HG03469 (cell line): ENCODE measurements at regions not wholly inside any gene's neighbourhood (a gene's known extent, or its start where the extent isn't known, plus 50 kb on each side); places are given as distances from the start of the nearest gene placed in this dataset.
"Not testable (repeated sequence)": the region's sequence is repeated elsewhere in the genome, so short reads cannot be mapped to it uniquely, and the experiment has no call there.

ENCODE experiments used
- ATAC-seq: cut with Tn5 transposase; IDR thresholded peaks from one replicate; pipeline ENCODE4 v1.9.1; 2021; ENCODE audit warnings: mild to moderate bottlenecking, moderate library complexity, moderate number of reproducible peaks; ENCODE audit not compliant: unreplicated experiment

DNA sequence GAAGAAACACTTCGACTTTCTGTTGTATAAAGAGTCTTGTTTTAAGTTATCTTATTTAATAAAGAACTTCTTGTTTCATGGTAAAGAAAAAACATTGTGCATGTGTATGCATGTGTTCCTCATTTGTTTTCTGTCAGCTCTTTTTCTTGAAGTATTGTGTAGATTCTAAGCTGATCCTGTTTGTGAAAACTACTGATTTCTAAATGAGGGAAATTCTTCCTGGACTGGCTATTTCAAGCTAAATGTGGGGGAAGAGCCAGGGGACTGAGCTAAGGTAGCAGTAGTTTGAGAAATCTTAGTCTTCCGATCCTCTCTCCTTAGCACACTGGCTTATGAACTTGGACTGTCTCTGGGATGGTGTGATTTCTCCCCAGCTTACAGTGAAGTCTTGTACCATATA is 56.4 kb upstream of the RBMS1 start:
- ATAC-seq: no peak

DNA sequence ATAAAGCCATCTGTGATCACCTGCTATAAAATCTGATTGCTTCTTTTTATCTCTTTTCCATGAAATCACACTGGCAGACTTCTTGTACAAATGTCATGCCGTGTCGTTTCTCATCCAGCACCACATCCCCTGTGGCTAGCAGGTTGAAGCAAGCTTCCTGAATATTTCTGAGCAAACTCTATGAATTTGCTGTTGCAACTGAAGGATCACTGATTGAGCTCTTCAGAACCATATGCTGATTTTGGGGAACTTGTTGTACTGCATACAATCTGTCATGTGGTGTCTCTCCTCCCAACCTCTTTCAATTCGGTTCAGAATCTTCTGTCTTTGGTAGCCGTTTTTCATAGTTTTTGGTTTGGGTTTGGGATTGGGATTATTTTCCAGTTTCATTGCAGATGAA is 57.7 kb upstream of the RBMS1 start:
- no peak for ATAC-seq

DNA sequence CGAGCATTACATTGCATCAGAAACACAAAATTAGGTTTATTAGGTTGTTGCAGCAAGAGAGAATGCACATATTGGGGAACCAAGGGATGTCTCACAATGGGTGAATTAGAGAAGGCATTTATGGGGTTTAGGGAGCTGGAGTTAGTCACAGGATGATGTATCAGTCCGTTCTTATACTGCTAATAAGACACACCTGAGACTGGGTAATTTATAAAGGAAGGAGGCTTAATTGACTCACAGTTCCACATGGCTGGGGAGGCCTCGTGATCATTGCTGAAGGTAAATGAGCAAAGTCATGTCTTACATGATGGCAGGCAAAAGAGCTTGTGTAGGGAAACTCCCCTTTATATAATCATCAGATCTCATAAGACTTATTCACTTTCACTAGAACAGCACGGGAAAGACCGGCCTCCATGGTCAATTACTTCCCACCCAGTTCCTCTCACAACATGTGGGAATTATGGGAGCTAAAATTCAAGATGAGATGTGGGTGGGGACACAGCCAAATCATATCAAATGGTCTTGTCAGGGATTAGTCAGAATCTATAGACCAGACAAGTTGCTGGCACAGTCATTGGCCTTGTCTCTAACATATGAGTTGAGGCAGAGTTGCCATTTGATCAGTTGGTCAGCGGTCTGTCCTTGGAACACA is 61.9 kb upstream of the RBMS1 start:
- no peak for ATAC-seq

DNA sequence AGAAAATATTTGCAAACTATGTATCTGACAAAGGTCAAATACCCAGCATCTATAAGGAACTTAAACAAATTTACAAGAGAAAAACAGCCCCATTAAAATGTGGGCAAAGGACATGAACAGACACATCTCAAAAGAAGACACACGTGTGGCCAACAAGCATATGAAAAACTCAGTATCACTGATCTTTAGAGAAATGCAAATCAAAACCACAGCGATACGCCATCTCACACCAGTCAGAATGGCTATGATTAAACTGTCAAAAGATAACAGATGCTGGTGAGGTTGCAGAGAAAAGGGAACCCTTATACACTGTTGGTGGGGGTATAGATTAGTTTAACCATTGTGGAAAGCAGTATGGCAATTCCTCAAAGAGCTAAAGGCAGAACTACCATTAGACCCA is 64.3 kb upstream of the RBMS1 start:
- no peak for ATAC-seq

DNA sequence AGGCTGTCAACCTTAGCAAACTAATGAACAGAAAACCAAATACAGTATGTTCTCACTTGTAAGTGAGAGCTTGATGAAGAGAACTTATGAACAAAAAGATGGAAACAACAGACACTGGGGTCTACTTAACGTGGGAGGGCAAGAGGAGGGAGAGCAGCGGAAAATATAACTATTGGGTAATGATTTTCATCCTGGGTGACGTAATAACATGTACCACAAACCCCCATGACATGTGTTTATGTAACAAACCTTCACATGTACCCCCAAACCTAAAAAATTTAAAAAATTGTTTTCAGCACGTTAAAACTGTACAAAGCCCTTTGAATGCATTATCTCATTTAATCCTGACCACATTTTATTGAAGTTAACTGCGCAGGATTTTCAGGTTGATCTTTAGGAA is 64.9 kb upstream of the RBMS1 start:
- no peak for ATAC-seq

DNA sequence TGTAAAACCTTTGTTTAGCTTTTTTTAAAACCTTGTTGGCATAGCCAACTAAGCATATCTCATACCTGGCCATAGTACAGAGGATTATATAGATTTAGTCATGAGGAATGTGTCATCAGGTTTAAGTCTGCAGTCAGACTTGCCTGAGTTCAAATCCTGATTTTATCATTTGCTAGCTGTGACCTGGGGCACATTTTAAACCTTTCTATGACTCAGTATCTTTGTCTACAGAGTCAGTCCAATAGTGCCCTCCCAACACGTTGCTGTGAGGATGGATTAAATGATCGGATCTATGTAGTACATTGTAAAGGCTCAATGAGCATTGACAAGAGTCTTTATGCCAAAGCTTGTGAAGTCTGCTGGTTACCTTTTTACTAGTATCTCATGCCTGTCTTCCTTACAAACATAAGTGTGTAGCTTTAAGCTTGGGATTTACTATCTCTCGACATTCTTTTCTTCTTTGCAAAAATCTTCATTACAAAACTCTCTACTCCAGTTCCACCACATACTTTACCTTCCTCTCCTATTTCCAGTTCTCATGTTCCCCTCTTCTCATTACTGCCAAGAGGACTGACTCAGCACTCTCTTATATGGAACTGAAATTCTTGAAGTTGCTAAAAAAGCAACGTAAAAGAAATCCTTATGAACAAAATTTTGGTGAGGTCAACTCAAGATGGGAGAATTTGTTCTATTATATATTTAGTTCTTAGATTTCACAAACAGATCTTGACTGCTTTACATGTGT is 68.1 kb upstream of the RBMS1 start:
- ATAC-seq: no peak

DNA sequence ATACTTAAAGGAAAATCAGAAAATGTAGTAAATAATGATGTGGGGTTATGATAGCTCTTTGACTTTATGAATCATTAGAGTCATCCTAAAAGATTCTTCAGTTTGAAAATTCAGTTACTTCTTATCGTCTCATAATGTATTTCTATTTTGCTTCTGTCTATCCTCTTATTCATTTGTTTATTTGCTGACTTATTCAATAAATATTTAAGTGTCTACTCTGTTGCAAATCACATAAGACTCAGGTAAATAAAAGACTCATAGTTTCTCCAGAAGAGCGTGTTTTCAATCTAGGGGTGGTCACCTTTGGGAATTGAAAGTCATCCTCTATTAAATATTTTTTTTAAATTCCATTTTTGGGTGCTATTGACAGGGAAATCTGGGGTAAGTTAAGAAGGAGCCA is 69.1 kb upstream of the RBMS1 start:
- no peak for ATAC-seq

DNA sequence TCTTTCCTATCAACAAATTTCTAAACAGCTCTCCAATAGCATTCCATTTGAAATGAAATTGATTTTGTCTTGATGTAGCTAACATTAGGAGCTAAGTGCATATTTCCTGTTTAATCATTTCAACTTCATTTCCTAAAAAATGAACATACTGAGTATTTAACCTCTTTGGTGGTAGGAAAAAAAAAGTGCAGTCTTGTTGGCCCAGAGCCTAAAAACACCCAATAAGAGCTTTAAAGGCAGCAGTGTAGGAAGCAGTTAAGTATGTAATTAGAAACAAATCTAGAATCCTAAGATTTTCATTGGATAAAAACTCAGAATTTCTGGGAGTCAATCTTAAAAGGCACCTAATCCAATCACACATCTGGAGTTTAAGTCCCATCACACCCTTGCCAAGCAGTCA is 71.0 kb upstream of the RBMS1 start:
- no peak for ATAC-seq

DNA sequence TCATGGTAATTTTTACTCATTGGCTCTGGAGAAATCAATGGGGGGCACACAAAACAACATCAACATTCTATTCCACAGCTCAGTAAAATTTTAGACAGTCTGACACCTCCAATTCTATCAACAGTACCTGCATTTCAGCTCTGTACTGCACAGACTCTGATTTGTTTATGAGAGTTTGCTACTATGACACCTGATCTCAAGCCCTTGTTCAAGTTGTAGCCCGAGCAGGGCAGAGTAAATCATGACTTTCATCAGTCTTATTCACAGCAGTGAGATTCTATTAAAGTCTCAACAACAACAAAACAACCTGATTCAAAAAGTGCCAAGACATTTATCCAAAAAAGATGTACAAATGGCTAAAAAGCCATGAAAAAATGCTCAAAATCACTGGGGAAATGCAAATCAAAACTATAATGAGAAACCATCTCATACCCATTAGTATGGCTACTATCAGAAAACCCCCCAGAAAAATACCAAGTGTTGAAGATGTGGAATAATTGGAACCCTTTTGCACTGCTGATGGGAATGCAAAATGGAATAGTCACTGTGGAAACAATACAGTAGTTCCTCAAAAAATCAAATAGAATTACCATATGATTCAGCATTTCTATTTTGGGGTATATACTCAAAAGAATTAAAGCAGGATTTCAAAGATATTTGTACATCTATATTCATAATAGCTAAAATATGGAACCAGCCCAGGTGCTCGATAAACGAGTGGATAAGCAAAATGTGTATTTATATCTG is 71.7 kb upstream of the RBMS1 start:
- ATAC-seq: no peak

DNA sequence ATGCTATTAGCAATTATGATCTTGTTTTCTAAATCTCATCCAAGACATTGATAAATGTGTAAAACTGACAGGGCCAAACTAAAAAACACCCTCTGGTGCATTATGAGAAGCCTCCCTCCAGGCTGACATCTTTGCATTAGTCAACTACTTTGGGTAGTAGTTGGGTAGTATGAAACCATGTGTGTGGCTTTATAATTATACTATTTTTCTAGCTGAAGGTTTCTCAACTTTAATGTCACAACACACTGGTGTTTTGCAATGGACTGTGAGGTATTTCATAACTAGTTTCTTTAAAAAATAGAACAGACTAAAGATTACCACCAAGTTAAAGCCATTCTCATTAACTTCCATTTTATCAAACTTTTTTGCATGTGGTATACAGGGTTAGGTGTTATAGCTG is 73.1 kb upstream of the RBMS1 start:
- ATAC-seq: no peak

DNA sequence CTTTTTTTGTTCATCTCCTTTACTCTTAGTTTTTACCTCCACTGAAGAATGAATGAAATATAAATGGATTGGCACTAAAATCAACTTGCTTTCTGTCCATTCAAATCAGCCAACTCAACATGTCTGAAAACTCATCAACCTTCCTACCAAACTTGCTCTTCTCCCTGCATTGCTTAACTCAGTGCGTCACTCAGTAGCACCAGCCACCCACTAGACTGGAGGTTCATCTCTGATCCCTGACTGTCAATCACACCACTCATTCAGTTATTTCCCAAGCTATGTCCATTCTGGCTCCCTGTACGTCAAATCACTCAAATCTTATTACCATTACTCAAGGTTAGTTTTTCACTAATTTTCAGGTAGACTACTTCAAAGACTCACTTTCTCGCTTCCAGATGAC is 75.2 kb upstream of the RBMS1 start:
- ATAC-seq: no peak

DNA sequence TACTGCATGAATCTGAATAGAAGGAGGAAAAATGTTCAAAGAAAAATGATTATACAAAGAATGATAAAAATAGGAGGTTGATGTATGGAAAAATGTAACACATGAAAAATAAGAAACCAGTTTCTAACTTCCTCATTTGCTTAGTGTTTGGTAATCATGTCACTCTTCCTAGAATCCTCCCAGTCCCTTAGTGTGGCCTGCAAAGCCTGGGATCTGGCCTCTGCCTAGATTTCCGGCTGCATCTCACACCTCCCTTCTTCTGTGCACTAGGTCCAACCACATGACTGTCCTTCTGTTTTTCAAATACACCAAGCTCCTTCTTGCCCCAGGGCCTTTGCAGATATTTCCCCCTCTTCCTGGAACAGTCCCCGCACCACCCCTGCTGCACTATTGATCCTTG is 76.8 kb upstream of the RBMS1 start:
- ATAC-seq: no peak

DNA sequence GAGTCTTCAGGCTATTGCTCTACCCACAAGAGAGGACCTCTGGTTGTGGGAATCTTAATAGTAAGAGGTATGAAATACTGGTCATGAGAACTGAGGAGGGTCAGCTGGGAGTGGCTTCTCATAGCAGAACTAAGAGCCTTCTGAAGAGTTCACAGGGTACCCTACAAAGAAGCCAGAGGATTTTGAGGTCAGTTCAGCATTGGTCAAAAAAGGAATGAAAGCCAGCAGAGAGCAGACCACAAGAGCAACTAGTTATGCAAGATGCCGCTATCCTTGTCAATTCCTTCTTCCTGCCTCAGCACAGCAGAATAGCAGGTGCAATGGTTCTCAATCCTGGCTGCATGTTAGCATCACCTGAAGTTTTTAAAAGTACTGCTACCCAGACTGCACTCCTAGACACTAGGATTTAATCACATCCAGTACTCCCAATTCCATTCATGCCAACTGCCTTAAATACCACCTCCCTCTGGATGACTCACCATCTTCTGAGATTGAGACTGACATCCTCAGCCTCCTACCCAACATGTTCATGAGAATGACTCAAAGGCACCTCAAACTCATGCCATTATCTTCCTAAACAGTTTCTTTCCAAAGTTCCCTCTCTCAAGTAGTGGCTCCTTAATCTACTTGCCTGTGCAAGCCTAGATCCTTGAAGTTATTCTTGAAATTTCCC is 81.0 kb upstream of the RBMS1 start:
- no peak for ATAC-seq

DNA sequence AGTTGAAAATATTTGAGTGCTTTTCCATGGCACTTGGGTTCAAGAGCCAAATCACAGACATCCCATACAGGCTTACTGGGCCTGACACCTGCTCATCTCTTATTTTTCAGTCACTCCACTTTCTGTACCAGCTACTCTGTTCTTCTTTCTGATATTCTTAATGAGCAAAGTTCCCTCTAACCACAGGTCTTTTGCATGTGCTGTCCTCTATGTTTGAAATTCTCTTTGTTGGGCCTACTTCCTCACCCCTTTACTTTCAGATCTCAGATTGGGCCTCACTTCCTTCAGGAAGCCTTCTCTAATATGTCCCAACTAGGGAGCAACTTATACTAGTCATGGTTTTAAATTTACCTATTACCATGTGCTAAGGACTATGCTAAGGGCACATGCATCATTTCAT is 81.8 kb upstream of the RBMS1 start:
- ATAC-seq: no peak

DNA sequence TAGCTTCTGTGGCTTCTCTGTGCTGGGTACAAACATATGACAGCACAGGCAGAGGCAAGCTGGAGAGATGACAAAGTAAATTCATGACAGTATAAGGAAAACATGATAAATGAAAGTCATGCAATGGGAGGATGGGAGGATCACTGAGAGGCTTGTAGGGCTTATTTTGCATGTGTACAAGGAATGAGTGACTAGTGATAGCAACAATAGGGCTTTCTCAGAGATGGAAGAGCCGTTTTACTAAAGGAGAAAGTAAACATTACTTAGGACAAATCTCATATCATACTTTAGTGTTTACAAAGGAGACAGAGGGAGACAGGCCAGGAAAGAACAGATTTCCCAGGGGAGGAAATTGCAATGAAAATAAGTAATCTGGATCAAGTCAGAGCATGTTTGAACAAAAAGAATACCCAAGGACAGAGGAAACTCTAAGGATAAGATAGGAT is 82.5 kb upstream of the RBMS1 start:
- ATAC-seq: no peak

DNA sequence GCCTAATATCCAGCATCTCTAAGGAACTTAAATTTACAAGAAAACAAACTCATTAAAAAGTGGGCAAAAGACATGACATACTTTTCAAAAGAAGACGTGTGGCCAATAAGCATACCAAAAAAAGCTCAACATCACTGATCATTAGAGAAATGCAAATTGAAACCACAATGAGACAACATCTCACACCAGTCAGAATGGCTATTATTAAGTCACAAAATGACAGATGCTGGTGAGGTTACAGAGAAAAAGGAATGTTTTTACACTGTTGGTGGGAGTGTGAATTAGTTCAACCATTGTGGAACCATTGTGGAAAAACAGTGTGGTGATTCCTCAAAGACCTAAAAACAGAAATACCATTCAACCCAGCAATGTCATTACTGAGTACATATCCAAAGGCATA is 83.5 kb upstream of the RBMS1 start:
- ATAC-seq: not testable (repeated sequence)

DNA sequence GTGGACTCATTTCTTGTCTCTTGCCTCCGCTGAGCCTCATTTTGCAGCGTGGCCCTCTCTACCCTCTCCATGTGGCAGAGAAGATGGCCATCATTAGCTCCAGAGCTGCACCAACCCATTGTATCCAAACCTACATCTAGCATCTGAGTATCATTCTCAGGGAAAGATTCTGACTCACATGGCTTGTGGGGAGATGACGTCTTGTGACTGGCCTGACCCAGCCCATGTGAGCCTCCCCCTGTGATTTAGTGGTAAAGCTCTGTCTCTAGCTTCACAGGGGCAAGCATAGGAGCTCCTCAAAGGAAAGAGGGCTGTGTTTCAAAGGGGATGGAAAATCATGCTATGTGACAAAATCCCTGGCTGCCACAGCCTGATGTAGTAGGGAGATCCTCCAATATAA is 87.4 kb upstream of the RBMS1 start:
- no peak for ATAC-seq

DNA sequence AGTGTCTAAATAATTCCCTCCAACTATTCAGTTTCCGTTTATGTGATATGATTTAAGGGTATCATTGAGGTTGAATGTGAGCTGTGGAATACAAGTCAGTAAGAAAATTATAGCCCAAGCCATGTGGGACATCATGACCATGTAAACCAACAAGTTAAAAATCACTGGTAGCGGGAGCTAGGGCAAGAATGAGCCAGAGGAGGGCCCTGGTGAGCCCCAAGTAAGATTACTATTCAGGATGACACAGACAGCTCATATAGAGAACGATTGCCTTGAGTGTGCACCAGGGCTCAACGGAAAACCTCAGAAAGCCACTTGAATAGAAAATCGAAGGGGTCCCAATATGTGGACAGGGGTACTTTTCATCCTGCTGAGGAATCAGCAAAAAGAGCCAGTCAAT is 87.8 kb upstream of the RBMS1 start:
- no peak for ATAC-seq

DNA sequence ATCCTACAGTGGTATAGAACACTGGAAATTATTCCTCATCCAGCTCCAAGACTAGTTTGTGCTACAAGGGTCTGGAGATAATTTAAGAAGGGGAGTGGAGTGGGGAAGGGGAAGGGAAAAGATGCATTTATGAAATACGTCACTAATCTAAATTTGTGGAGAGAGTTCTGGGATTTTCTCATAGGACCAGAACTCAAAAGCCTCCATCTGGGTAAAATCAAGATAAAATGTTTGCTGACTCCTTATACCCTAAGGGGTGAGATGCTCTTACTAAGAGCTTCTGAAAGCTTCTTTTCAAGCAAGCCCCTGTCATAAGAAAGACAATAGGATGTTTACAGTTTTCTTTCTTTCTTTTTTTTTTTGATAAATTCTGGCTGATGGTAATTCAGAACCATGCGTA is 88.5 kb upstream of the RBMS1 start:
- no peak for ATAC-seq

DNA sequence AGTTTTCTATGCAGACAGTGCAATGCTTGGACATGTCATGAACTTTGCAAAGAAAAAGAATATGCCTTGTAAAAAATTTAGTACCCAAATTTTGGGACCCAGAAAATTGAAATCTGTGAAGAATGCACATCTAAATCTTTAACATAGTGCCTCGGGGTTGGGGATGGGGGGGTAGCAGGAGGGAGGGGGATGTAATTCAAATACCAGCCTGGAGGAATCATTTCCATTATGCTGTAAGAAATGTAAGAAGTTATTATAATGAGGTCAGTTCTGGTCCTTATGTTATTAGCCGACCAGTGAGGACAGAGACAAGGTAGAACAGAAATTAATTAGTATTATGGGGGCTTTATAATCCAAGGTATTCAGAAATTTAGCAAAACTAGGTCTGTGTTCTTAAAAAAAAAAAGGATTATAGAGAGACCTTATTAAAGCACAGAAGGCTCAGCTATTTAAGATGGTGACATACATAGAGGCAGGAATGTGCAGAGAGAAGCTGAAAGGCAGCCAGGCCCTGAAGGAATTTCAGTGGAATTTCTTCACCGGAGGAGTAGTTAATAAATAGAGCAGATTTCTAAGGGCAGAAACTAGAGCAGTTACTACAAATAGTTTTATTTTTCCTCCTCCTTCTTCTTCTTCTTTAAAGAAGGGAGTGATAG is 89.0 kb upstream of the RBMS1 start:
- no peak for ATAC-seq

DNA sequence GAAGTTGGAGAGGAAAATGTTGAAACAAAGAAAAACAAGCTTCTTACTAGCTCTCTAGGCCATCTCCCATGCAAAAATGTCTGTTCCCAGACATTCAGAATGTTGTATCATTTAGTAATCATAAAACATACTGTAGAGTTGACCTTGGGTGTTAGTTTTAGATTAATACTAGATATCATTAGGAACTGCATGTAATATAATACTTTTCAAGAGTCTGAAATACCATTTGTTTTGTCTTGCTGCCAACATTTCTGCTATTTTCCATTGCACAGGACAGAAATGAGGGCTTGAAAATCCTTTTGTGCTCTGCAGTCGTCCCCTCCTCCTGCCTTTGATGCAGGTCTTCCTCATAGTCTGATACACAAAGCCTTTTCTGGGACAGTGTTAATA is 89.5 kb upstream of the RBMS1 start:
- ATAC-seq: no peak
